Stomach (tissue), 4 donors: ENCODE measurements at regions not wholly inside any gene's neighbourhood (a gene's known extent, or its start where the extent isn't known, plus 50 kb on each side); places are given as distances from the start of the nearest gene placed in this dataset.

Source experiments
- POLR2A ChIP-seq, 4 donors: fragments of 450-650 bp; IDR thresholded peaks; one replicate each; pipeline ENCODE4 v1.6.1; 2016; ENCODE audit warnings: antibody characterized with exemption in 4 of 4, control low read depth in 2 of 4, mild to moderate bottlenecking in 1 of 4, moderate library complexity in 1 of 4
- POLR2AphosphoS5 ChIP-seq, 3 donors: sonication (generic); formaldehyde crosslinking; IDR thresholded peaks; one replicate each; pipeline ENCODE4 v1.6.1; 2016; ENCODE audit warnings: antibody characterized with exemption in 3 of 3

DNA sequence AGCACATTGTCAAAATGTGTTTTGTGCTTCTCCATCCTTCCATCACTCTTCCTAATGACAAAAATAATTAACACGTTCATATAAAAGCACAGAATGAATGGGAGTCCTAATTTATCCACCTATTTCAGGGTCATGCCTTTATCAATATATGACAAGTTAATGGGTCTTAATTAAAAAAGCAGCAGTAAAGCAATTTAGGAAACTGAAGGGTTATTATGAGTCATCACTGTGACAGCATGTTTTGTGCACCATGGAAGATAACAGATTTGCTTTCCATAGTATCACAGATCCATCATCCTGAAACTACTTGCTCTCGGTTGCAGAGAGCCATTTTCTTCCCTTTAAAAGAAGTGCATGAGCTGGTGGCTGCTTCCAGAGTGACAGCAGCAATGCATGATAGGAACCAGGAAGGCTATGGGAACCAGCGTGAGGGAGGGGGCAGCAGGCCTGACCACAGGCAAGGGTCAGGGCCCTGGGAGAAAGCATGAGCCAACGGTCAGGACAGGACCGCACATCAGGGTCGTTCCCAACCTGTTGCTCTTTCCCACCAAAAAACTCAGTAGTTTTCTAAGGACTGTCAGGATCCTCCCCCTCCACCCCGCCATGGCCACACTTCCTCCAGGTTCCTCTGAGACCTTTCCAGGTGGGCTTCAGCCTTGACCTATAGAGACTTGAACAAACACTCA is 784.1 kb downstream of the UQCRFS1 start:
- TF ChIP-seq POLR2A (IDR thresholded peaks at IDR 0.05) (no peak), POLR2AphosphoS5 (IDR thresholded peaks at IDR 0.05) (no peak)
